H1 (cell line): ENCODE measurements at regions not wholly inside any gene's neighbourhood (a gene's known extent, or its start where the extent isn't known, plus 50 kb on each side); places are given as distances from the start of the nearest gene placed in this dataset.

Source experiments
- ATF3 ChIP-seq: IDR thresholded peaks from 2 replicates; pipeline ENCODE4 v1.6.1; 2011; ENCODE audit warnings: low read depth, mild to moderate bottlenecking, low read length; ENCODE audit not compliant: insufficient read depth
- EZH2 ChIP-seq: fragments of 200-600 bp; sonication (generic); IDR thresholded peaks from 2 replicates; pipeline ENCODE4 v1.7.1; 2012; ENCODE audit warnings: low read depth, mild to moderate bottlenecking, moderate library complexity, low read length, inconsistent platforms; ENCODE audit not compliant: severe bottlenecking
- MAX ChIP-seq: IDR thresholded peaks from 2 replicates; pipeline ENCODE4 v1.6.1; 2012; ENCODE audit warnings: inconsistent platforms
- NRF1 ChIP-seq: IDR thresholded peaks from 2 replicates; pipeline ENCODE4 v1.6.1; 2011; ENCODE audit warnings: mild to moderate bottlenecking, low read depth, low read length, improper control_type of control experiment
- PHF8 ChIP-seq: fragments of 200-600 bp; sonication (generic); conservative IDR thresholded peaks from 2 replicates; pipeline ENCODE4 v1.7.1; 2012; ENCODE audit warnings: low read depth, mild to moderate bottlenecking, inconsistent platforms, low read length, moderate library complexity
- RBBP5 ChIP-seq: IDR thresholded peaks from 2 replicates; pipeline ENCODE4 v1.7.1; 2012; ENCODE audit warnings: low read depth, mild to moderate bottlenecking, inconsistent platforms, low read length, moderate library complexity, borderline replicate concordance
- TCF12 ChIP-seq: IDR thresholded peaks from 2 replicates; pipeline ENCODE4 v1.6.1; 2011; ENCODE audit warnings: low read depth, mild to moderate bottlenecking, low read length

GRCh38 chr16:35370617-35371016 is 1911.2 kb downstream of the TP53TG3F start (continued):
- no peak for TF ChIP-seq PHF8
- no peak for TF ChIP-seq NRF1
- no peak for TF ChIP-seq RBBP5
- no peak for TF ChIP-seq EZH2
- no peak for TF ChIP-seq MAX
- no peak for TF ChIP-seq ATF3
- TF ChIP-seq TCF12: no peak
- TF ChIP-seq, all 59 proteins: peak for 0
